ENCODE measurements at regions not wholly inside any gene's neighbourhood (a gene's known extent, or its start where the extent isn't known, plus 50 kb on each side); places are given as distances from the start of the nearest gene placed in this dataset.

DNA sequence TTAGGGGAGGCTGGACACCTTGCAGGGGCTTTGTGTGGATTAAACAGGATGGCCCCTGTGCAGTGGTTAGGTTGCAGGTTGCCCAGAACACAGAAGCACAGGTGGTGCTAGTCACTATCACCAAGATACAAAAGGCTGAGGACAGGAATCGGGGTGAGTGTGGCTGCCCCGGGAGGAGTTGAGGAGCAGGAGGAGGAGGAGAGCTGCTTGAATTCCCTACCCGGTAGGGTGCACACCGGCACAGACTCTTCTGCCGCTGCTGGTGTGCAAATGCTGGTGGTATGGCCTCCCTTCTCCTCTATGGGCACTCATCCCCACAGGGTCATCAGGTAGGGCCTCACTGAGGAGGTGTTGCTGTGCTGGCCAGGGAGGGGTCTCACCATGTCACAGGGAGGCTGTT lies 67.5 kb upstream of the SMAD6 start:
- TF ChIP-seq, protein P1, sequence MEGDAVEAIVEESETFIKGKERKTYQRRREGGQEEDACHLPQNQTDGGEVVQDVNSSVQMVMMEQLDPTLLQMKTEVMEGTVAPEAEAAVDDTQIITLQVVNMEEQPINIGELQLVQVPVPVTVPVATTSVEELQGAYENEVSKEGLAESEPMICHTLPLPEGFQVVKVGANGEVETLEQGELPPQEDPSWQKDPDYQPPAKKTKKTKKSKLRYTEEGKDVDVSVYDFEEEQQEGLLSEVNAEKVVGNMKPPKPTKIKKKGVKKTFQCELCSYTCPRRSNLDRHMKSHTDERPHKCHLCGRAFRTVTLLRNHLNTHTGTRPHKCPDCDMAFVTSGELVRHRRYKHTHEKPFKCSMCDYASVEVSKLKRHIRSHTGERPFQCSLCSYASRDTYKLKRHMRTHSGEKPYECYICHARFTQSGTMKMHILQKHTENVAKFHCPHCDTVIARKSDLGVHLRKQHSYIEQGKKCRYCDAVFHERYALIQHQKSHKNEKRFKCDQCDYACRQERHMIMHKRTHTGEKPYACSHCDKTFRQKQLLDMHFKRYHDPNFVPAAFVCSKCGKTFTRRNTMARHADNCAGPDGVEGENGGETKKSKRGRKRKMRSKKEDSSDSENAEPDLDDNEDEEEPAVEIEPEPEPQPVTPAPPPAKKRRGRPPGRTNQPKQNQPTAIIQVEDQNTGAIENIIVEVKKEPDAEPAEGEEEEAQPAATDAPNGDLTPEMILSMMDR (optimal IDR thresholded peaks at IDR 0.05 in 1 of 3, IDR thresholded peaks at IDR 0.05 in 1 of 3, conservative IDR thresholded peaks at IDR 0.05 in 1 of 3; ENCODE audit: extremely low read depth in 1 of 3, insufficient read depth in 2 of 3, low read length in 3 of 3), result no peak
- no peak for TF ChIP-seq EZH2 (IDR thresholded peaks at IDR 0.05; ENCODE audit: low read length)
